Loucy (cell line): ENCODE measurements at regions not wholly inside any gene's neighbourhood (a gene's known extent, or its start where the extent isn't known, plus 50 kb on each side); places are given as distances from the start of the nearest gene placed in this dataset.

Experiments
- H2AFZ ChIP-seq: fragments of 200-600 bp; sonication (generic); 2 replicates; pipeline ENCODE4 v1.6.0; 2016; ENCODE audit warnings: antibody characterized with exemption, mild to moderate bottlenecking, low read length, moderate library complexity
- H3F3A ChIP-seq: fragments of 200-600 bp; 2 replicates; pipeline ENCODE4 v1.6.0; 2016; ENCODE audit warnings: antibody characterized with exemption, low read depth, mild to moderate bottlenecking
- H3K27me3 ChIP-seq: fragments of 200-600 bp; sonication (generic); 2 replicates; pipeline ENCODE4 v1.6.1; 2014; ENCODE audit warnings: low read length, mild to moderate bottlenecking; ENCODE audit not compliant: insufficient read depth, poor library complexity, severe bottlenecking
- H3K36me3 ChIP-seq: fragments of 200-600 bp; sonication (generic); 2 replicates; pipeline ENCODE4 v1.6.1; 2016; ENCODE audit warnings: low read length; ENCODE audit not compliant: insufficient read depth
- H3K4me1 ChIP-seq: fragments of 200-600 bp; sonication (generic); 2 replicates; pipeline ENCODE4 v1.5.1; 2014; ENCODE audit warnings: low read length, mild to moderate bottlenecking; ENCODE audit not compliant: insufficient read depth, poor library complexity, severe bottlenecking
- H3K4me2 ChIP-seq: fragments of 200-600 bp; sonication (generic); 2 replicates; pipeline ENCODE4 v1.6.0; 2014; ENCODE audit warnings: antibody characterized with exemption, low read length, low read depth, mild to moderate bottlenecking; ENCODE audit not compliant: poor library complexity, severe bottlenecking
- H3K4me3 ChIP-seq: fragments of 200-600 bp; sonication (generic); 2 replicates; pipeline ENCODE4 v1.5.1; 2014; ENCODE audit warnings: low read length, mild to moderate bottlenecking, mixed read lengths; ENCODE audit not compliant: poor library complexity, severe bottlenecking
- H3K79me2 ChIP-seq: fragments of 200-600 bp; sonication (generic); 2 replicates; pipeline ENCODE4 v1.6.1; 2014; ENCODE audit warnings: low read length; ENCODE audit not compliant: insufficient read depth
- H3K9ac ChIP-seq: fragments of 200-600 bp; sonication (generic); 2 replicates; pipeline ENCODE4 v1.6.0; 2014; ENCODE audit warnings: mild to moderate bottlenecking, low read depth, low read length, moderate library complexity; ENCODE audit not compliant: poor library complexity, severe bottlenecking
- H3K9me2 ChIP-seq: fragments of 200-600 bp; sonication (generic); replicated peaks from 2 replicates; pipeline ENCODE4 v1.6.1; 2016; ENCODE audit warnings: low read depth, low read length, mixed read lengths
- H3K9me3 ChIP-seq: fragments of 200-600 bp; sonication (generic); 2 replicates; pipeline ENCODE4 v1.6.1; 2014; ENCODE audit warnings: mild to moderate bottlenecking, antibody characterized with exemption, low read length, low read depth; ENCODE audit not compliant: insufficient read depth
- H4K20me1 ChIP-seq: fragments of 200-600 bp; sonication (generic); 2 replicates; pipeline ENCODE4 v1.6.0; 2014; ENCODE audit warnings: antibody characterized with exemption, low read length, mild to moderate bottlenecking; ENCODE audit not compliant: insufficient read depth, poor library complexity, severe bottlenecking
- CTCF ChIP-seq: fragments of 200-600 bp; sonication (generic); conservative IDR thresholded peaks from 2 replicates; pipeline ENCODE4 v1.5.1; 2014; ENCODE audit warnings: mild to moderate bottlenecking, antibody characterized with exemption, low read length
- EZH2phosphoT487 ChIP-seq: fragments of 200-600 bp; IDR thresholded peaks from 2 replicates; pipeline ENCODE4 v1.6.1; 2018; ENCODE audit warnings: antibody characterized with exemption, mild to moderate bottlenecking, moderate library complexity, borderline replicate concordance

- no peaks in the 10 kb centered on the region for H3K79me2 ChIP-seq
- H4K20me1 ChIP-seq, result no peaks in the 10 kb centered on the region
- no peaks in the 10 kb centered on the region for H3K4me1 ChIP-seq
- no peak overlapping the region for H3K4me3 ChIP-seq
- no peaks in the 10 kb centered on the region for H3F3A ChIP-seq
- no peaks in the 10 kb centered on the region for H3K36me3 ChIP-seq
- H3K27me3 ChIP-seq, result peaks cover 10% of the 10 kb centered on the region
- no peak overlapping the region for H3K9ac ChIP-seq
- no peaks in the 10 kb centered on the region; the same call in 1 of the 2 replicates for H3K9me2 ChIP-seq
- H2AFZ ChIP-seq, result no peak overlapping the region
- no peak for TF ChIP-seq CTCF
- TF ChIP-seq EZH2phosphoT487, result no peak
- no peaks in the 10 kb centered on the region for H3K9me3 ChIP-seq
- H3K4me2 ChIP-seq, result no peak overlapping the region
Observed at GRCh38 chr12:127398016-127398710, 868.8 kb upstream of the TMEM132C start.

- Histone ChIP-seq H3K27me3 (peaks cover 10% of the 10 kb centered on the region), H3K79me2 (no peaks in the 10 kb centered on the region), H3K9me3 (no peaks in the 10 kb centered on the region), H2AFZ (no peak overlapping the region), H3K4me2 (no peak overlapping the region), H3F3A (no peaks in the 10 kb centered on the region), H3K9ac (no peak overlapping the region), H3K36me3 (no peaks in the 10 kb centered on the region), H3K4me1 (no peaks in the 10 kb centered on the region), H3K9me2 (no peaks in the 10 kb centered on the region), H3K4me3 (no peak overlapping the region), H4K20me1 (no peaks in the 10 kb centered on the region)
- TF ChIP-seq CTCF (no peak), EZH2phosphoT487 (no peak)
Observed at GRCh38 chr12:127399451-127399850, 867.5 kb upstream of the TMEM132C start.

GRCh38 chr12:127400221-127400620, 866.7 kb upstream of the TMEM132C start:
- Histone ChIP-seq H3K4me1 (no peaks in the 10 kb centered on the region), H3K4me3 (no peak overlapping the region), H3K9me2 (no peaks in the 10 kb centered on the region), H3K27me3 (peaks cover 10% of the 10 kb centered on the region), H2AFZ (no peak overlapping the region), H3F3A (no peaks in the 10 kb centered on the region), H3K9ac (no peak overlapping the region), H3K4me2 (no peak overlapping the region), H3K9me3 (no peaks in the 10 kb centered on the region), H3K79me2 (no peaks in the 10 kb centered on the region), H4K20me1 (no peaks in the 10 kb centered on the region), H3K36me3 (no peaks in the 10 kb centered on the region)
- TF ChIP-seq EZH2phosphoT487 (no peak), CTCF (no peak)
